H1 (cell line): ENCODE measurements at regions not wholly inside any gene's neighbourhood (a gene's known extent, or its start where the extent isn't known, plus 50 kb on each side); places are given as distances from the start of the nearest gene placed in this dataset.

Experiments used
- CTCF ChIA-PET: fragments of 300-600 bp; sonication (Branson Sonifier 250); formaldehyde crosslinking; loops from one replicate; lab custom pipeline; 2021; ENCODE audit not compliant: partially characterized antibody; lab: Charles Lee
- POLR2A ChIA-PET: fragments of 300-600 bp; sonication (Branson Sonifier 250); formaldehyde crosslinking; loops from one replicate; lab custom pipeline; 2021; ENCODE audit warnings: inconsistent platforms; ENCODE audit not compliant: partially characterized antibody; lab: Charles Lee
- DNase-seq, 2 experiments: peaks; one replicate each; pipeline versions ENCODE4 v3.0.0 to v3.0.0-alpha.2; 2010 to 2022; ENCODE audit warnings: low spot score in 2 of 2, low read depth in 1 of 2, mixed read lengths in 1 of 2
- FAIRE-seq: peaks from 2 replicates; lab custom pipeline; 2011; peaks lifted over from hg19 to GRCh38; lab: Jason Lieb, UNC
- H2AFZ ChIP-seq: 2 replicates; pipeline ENCODE4 v1.8.1; 2012; ENCODE audit warnings: low read length, inconsistent platforms
- H2AK5ac ChIP-seq: 2 replicates; pipeline ENCODE4 v1.6.1; 2013; ENCODE audit warnings: low read depth, low read length
- H2BK120ac ChIP-seq: replicated peaks from 2 replicates; pipeline ENCODE3; 2013; ENCODE audit warnings: low read depth, low read length, inconsistent platforms
- H2BK12ac ChIP-seq: 2 replicates; pipeline ENCODE4 v1.6.1; 2013; ENCODE audit warnings: low read depth, low read length
- H2BK15ac ChIP-seq: 2 replicates; pipeline ENCODE4 v1.6.1; 2013; ENCODE audit warnings: low read length
- H2BK20ac ChIP-seq: 2 replicates; pipeline ENCODE4 v1.6.1; 2013; ENCODE audit warnings: low read length
- H2BK5ac ChIP-seq: 2 replicates; pipeline ENCODE4 v1.6.1; 2013; ENCODE audit warnings: low read depth, low read length
- H3K14ac ChIP-seq: 2 replicates; pipeline ENCODE4 v1.6.1; 2013; ENCODE audit warnings: inconsistent platforms; ENCODE audit not compliant: insufficient read length
- H3K18ac ChIP-seq: 2 replicates; pipeline ENCODE4 v1.6.1; 2013; ENCODE audit warnings: low read length; ENCODE audit errors: extremely low read depth
- H3K23ac ChIP-seq: 2 replicates; pipeline ENCODE4 v1.6.1; 2013; ENCODE audit warnings: inconsistent platforms; ENCODE audit not compliant: insufficient read length
- H3K23me2 ChIP-seq: 2 replicates; pipeline ENCODE4 v1.6.1; 2013; ENCODE audit warnings: low read depth, low read length
- H3K27ac ChIP-seq: 2 replicates; pipeline ENCODE4 v1.6.1; 2011; ENCODE audit warnings: low read depth, low read length, inconsistent platforms
- H3K27me3 ChIP-seq, 4 experiments: replicated peaks in 1 of 4; 1 replicate in 1 of 4; 2 replicates in 3 of 4; pipeline versions ENCODE4 v1.6.1 to v1.8.1; 2011 to 2013; ENCODE audit warnings: low read length in 3 of 4, mild to moderate bottlenecking in 3 of 4, inconsistent platforms in 2 of 4, mixed read lengths in 2 of 4, moderate library complexity in 1 of 4; ENCODE audit not compliant: control insufficient read depth in 3 of 4, insufficient read depth in 3 of 4; ENCODE audit errors: extremely low read depth in 1 of 4
- H3K36me3 ChIP-seq, 4 experiments: 2 replicates each; pipeline versions ENCODE4 v1.6.1 to v1.8.1; 2011 to 2013; ENCODE audit warnings: mild to moderate bottlenecking in 4 of 4, low read length in 3 of 4, moderate library complexity in 2 of 4, control low read depth in 1 of 4, inconsistent platforms in 1 of 4; ENCODE audit not compliant: insufficient read depth in 4 of 4, control insufficient read depth in 2 of 4
- H3K4ac ChIP-seq: replicated peaks from 2 replicates; pipeline ENCODE3; 2013; ENCODE audit warnings: low read length, low read depth, mixed read lengths, inconsistent platforms; ENCODE audit not compliant: insufficient read length
- H3K4me1 ChIP-seq, 4 experiments: replicated peaks in 1 of 4; 1 replicate in 1 of 4; 2 replicates in 3 of 4; pipeline versions ENCODE4 v1.6.1 to v1.8.1; 2011 to 2013; ENCODE audit warnings: low read length in 3 of 4, inconsistent platforms in 2 of 4, mixed read lengths in 1 of 4; ENCODE audit not compliant: insufficient read depth in 4 of 4, control insufficient read depth in 3 of 4
- H3K4me2 ChIP-seq, 2 experiments: 2 replicates each; pipeline versions ENCODE4 v1.6.1 to v1.8.1; 2011 to 2013; ENCODE audit warnings: low read depth in 2 of 2, low read length in 2 of 2, control low read depth in 1 of 2, inconsistent platforms in 1 of 2, mild to moderate bottlenecking in 1 of 2; ENCODE audit not compliant: insufficient read depth in 1 of 2
- H3K4me3 ChIP-seq, 4 experiments: fragments of 200-600, 300-600 bp in 1 of 4; sonication (generic), shearing (Covaris generic), sonication (Bioruptor Twin) in 1 of 4; 2 replicates each; pipeline versions ENCODE4 v1.5.1 to v1.8.1; 2011 to 2016; ENCODE audit warnings: low read length in 4 of 4, low read depth in 3 of 4, control low read depth in 2 of 4, inconsistent platforms in 2 of 4, mild to moderate bottlenecking in 2 of 4, mixed read lengths in 1 of 4, moderate library complexity in 1 of 4; ENCODE audit not compliant: insufficient read depth in 2 of 4; ENCODE audit errors: extremely low read depth in 1 of 4
- H3K56ac ChIP-seq: replicated peaks from 2 replicates; pipeline ENCODE3; 2013; ENCODE audit warnings: low read depth, mild to moderate bottlenecking, mixed read lengths, low read length, inconsistent platforms; ENCODE audit not compliant: insufficient read length
- H3K79me1 ChIP-seq: 2 replicates; pipeline ENCODE4 v1.6.1; 2013; ENCODE audit warnings: low read depth, low read length, control low read depth
- H3K79me2 ChIP-seq, 2 experiments: 2 replicates each; pipeline versions ENCODE4 v1.6.1 to v1.8.1; 2012 to 2013; ENCODE audit warnings: low read length in 2 of 2, mild to moderate bottlenecking in 2 of 2, inconsistent platforms in 1 of 2; ENCODE audit not compliant: insufficient read depth in 2 of 2, control insufficient read depth in 1 of 2
- H3K9ac ChIP-seq, 4 experiments: replicated peaks in 1 of 4; 1 replicate in 1 of 4; 2 replicates in 3 of 4; pipeline versions ENCODE4 v1.6.1 to v1.8.1; 2011 to 2013; ENCODE audit warnings: low read depth in 3 of 4, low read length in 3 of 4, control low read depth in 2 of 4, mild to moderate bottlenecking in 2 of 4, moderate library complexity in 2 of 4, inconsistent platforms in 1 of 4; ENCODE audit errors: extremely low read depth in 1 of 4
- H3K9me3 ChIP-seq, 2 experiments: 2 replicates each; pipeline versions ENCODE4 v1.6.1 to v1.8.1; 2012 to 2013; ENCODE audit warnings: mild to moderate bottlenecking in 2 of 2, moderate library complexity in 2 of 2, control low read depth in 1 of 2, inconsistent platforms in 1 of 2, low read depth in 1 of 2, low read length in 1 of 2, mixed read lengths in 1 of 2; ENCODE audit not compliant: insufficient read depth in 2 of 2
- H4K20me1 ChIP-seq, 2 experiments: replicated peaks in 1 of 2; 2 replicates each; pipeline versions ENCODE3 to v1.8.1; 2011 to 2013; ENCODE audit warnings: inconsistent platforms in 2 of 2, low read length in 2 of 2, mild to moderate bottlenecking in 1 of 2; ENCODE audit not compliant: insufficient read depth in 2 of 2, control insufficient read depth in 1 of 2
- H4K5ac ChIP-seq: 2 replicates; pipeline ENCODE4 v1.6.1; 2013; ENCODE audit warnings: low read length, low read depth, mixed read lengths, inconsistent platforms; ENCODE audit not compliant: insufficient read length
- H4K8ac ChIP-seq: 2 replicates; pipeline ENCODE4 v1.8.0; 2013; ENCODE audit warnings: mild to moderate bottlenecking, moderate library complexity, low read length, inconsistent platforms; ENCODE audit not compliant: insufficient read depth; ENCODE audit errors: extremely low read depth
- H4K91ac ChIP-seq: replicated peaks from 2 replicates; pipeline ENCODE3; 2013; ENCODE audit warnings: low read length, mixed read lengths, inconsistent platforms; ENCODE audit not compliant: insufficient read length
- BCL11A ChIP-seq, 2 experiments: IDR thresholded peaks; one replicate each; pipeline ENCODE4 v1.6.1; 2011; ENCODE audit warnings: low read depth in 2 of 2, low read length in 2 of 2, mild to moderate bottlenecking in 2 of 2
- CHD1 ChIP-seq: IDR thresholded peaks from 2 replicates; pipeline ENCODE4 v1.6.1; 2012; ENCODE audit warnings: low read depth, low read length, improper control_type of control experiment
- SP4 ChIP-seq: IDR thresholded peaks from 2 replicates; pipeline ENCODE4 v1.6.1; 2012; ENCODE audit warnings: low read length, inconsistent platforms
- WGBS, 2 experiments: shearing (Covaris generic) in 1 of 2; methylation state at CpG; one replicate each; pipeline versions ENCODE4 v1.1.6 to v1.1.7; 2013 to 2015; ENCODE audit warnings: low lambda C conversion rate in 2 of 2, mixed read lengths in 2 of 2, inconsistent platforms in 1 of 2, low coverage in 1 of 2, missing lambda C conversion rate in 1 of 2; ENCODE audit not compliant: insufficient replicate concordance in 2 of 2, insufficient coverage in 1 of 2, insufficient read length in 1 of 2; ENCODE audit errors: extremely low coverage in 1 of 2, missing lambda C conversion rate in 1 of 2; 5-methylcytosine and 5-hydroxymethylcytosine counted together

DNA sequence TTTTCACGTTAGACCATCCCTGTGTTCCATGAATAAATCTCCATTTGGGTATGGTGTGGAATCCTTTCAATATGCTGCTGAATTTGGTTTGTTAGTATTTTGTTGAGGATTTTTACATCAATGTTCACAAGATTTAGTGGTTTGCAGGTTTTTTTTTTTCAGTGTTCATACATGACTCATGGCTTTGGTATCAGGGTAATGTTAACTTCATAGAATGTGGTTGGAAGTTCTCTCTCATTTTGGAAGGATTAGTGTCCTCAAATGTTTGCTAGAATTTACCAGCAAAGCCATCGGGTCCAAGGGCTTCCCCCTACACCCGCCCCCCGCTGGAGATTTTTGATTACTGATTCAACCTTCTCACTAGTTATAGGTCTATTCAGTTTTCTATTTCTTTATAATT is 398.0 kb downstream of the NXPH1 start:
- no peak for FAIRE-seq
- Histone ChIP-seq H2BK5ac (no peak overlapping the region), H4K8ac (no peak overlapping the region)
- TF ChIP-seq CHD1 (no peak), SP4 (no peak), BCL11A (IDR thresholded peaks at IDR 0.05; ENCODE audit: low read depth in 2 of 2, low read length in 2 of 2) (no peak)
- TF ChIP-seq, all 59 proteins: peak for 0
- POLR2A ChIA-PET: no interaction called here
- Histone ChIP-seq H2AK5ac (no peak overlapping the region), H2BK15ac (no peak overlapping the region), H3K79me2 (no peaks in the 10 kb centered on the region), H3K4ac (no peak overlapping the region), H3K9ac (no peak overlapping the region), H3K36me3 (no peaks in the 10 kb centered on the region), H3K4me2 (no peak overlapping the region), H3K27ac (no peak overlapping the region), H2AFZ (no peak overlapping the region), H2BK12ac (no peak overlapping the region), H4K91ac (no peak overlapping the region), H4K20me1 (no peaks in the 10 kb centered on the region), H3K4me1 (no peaks in the 10 kb centered on the region), H3K18ac (no peak overlapping the region), H2BK120ac (no peak overlapping the region), H3K56ac (no peak overlapping the region), H3K23me2 (no peaks in the 10 kb centered on the region), H2BK20ac (no peak overlapping the region), H3K14ac (no peak overlapping the region), H4K5ac (no peak overlapping the region), H3K4me3 (no peak overlapping the region), H3K27me3 (no peaks in the 10 kb centered on the region), H3K79me1 (no peaks in the 10 kb centered on the region), H3K23ac (no peak overlapping the region), H3K9me3 (no peaks in the 10 kb centered on the region)
- WGBS, 2 experiments: 95% methylated on average over 4 of the region's 4 CpGs; no CpG with 5 or more reads in 1 of the 2 experiments
- CTCF ChIA-PET: no interaction called here
- no peak for DNase-seq
